ENCODE measurements at regions not wholly inside any gene's neighbourhood (a gene's known extent, or its start where the extent isn't known, plus 50 kb on each side); places are given as distances from the start of the nearest gene placed in this dataset.
"Not testable (repeated sequence)": the region's sequence is repeated elsewhere in the genome, so short reads cannot be mapped to it uniquely, and the experiment has no call there.

DNA sequence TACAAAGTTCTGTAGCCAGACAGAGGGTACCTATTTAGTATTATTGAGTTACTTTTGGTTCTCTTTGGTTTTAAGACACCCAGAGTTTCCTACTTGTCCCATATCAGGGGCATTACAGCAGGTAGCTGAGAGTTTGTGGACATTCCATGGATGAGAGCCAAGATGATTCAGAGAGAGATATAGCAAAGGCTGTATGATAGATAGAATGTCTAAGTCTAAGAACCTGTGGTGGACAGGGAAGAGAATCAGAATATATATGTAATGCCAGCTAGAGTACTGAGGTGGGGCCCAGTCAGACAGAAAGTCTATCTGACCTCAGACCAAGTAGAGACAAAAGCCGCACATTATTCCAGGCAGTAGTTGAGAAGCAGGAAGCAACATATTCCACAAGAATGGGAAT lies 471.8 kb upstream of the CHD1 start:
- TF ChIP-seq, protein P1, sequence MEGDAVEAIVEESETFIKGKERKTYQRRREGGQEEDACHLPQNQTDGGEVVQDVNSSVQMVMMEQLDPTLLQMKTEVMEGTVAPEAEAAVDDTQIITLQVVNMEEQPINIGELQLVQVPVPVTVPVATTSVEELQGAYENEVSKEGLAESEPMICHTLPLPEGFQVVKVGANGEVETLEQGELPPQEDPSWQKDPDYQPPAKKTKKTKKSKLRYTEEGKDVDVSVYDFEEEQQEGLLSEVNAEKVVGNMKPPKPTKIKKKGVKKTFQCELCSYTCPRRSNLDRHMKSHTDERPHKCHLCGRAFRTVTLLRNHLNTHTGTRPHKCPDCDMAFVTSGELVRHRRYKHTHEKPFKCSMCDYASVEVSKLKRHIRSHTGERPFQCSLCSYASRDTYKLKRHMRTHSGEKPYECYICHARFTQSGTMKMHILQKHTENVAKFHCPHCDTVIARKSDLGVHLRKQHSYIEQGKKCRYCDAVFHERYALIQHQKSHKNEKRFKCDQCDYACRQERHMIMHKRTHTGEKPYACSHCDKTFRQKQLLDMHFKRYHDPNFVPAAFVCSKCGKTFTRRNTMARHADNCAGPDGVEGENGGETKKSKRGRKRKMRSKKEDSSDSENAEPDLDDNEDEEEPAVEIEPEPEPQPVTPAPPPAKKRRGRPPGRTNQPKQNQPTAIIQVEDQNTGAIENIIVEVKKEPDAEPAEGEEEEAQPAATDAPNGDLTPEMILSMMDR (IDR thresholded peaks at IDR 0.05; ENCODE audit: low read depth, low read length, poor library complexity, severe bottlenecking) = not testable (repeated sequence)
- not testable (repeated sequence) for TF ChIP-seq EZH2phosphoT487 (IDR thresholded peaks at IDR 0.05; ENCODE audit: borderline replicate concordance, low read length)
